Dedifferentiated amniotic fluid mesenchymal stem cell (primary cell): ENCODE measurements at regions not wholly inside any gene's neighbourhood (a gene's known extent, or its start where the extent isn't known, plus 50 kb on each side); places are given as distances from the start of the nearest gene placed in this dataset.

Experiments used
- DNase-seq: peaks from one replicate; pipeline ENCODE4 v3.0.0-alpha.2; 2016; ENCODE audit errors: extremely low spot score

- no peak for DNase-seq
Measured at GRCh38 chr3:110528305-110529121, 543.1 kb upstream of the NECTIN3 start.

- DNase-seq: no peak
Measured at GRCh38 chr3:110530902-110531301, 540.7 kb upstream of the NECTIN3 start.

GRCh38 chr3:110533089-110533488 lies 538.5 kb upstream of the NECTIN3 start:
- DNase-seq: no peak

- no peak for DNase-seq
Measured at GRCh38 chr3:110542552-110543150, 529.0 kb upstream of the NECTIN3 start.

- DNase-seq: no peak
Measured at GRCh38 chr3:110544730-110545129, 526.9 kb upstream of the NECTIN3 start.

GRCh38 chr3:110550511-110550910 lies 521.1 kb upstream of the NECTIN3 start:
- DNase-seq: no peak

- DNase-seq: no peak
Measured at GRCh38 chr3:110562621-110563020, 509.0 kb upstream of the NECTIN3 start.

GRCh38 chr3:110564674-110565073 lies 506.9 kb upstream of the NECTIN3 start:
- no peak for DNase-seq

- DNase-seq: no peak
Measured at GRCh38 chr3:110567029-110567428, 504.6 kb upstream of the NECTIN3 start.

- peak; percentile 66 for DNase-seq
Measured at GRCh38 chr3:110568246-110568645, 503.4 kb upstream of the NECTIN3 start.

GRCh38 chr3:110569073-110569472 lies 502.5 kb upstream of the NECTIN3 start:
- no peak for DNase-seq

- DNase-seq: no peak
Measured at GRCh38 chr3:110575702-110576101, 495.9 kb upstream of the NECTIN3 start.

- peak; percentile 82 for DNase-seq
Measured at GRCh38 chr3:110576960-110577359, 494.7 kb upstream of the NECTIN3 start.

- DNase-seq: no peak
Measured at GRCh38 chr3:110577854-110578253, 493.8 kb upstream of the NECTIN3 start.

- peak; percentile 42 for DNase-seq
Measured at GRCh38 chr3:110579840-110580550, 491.6 kb upstream of the NECTIN3 start.

GRCh38 chr3:110583373-110583935 lies 488.2 kb upstream of the NECTIN3 start:
- no peak for DNase-seq

- DNase-seq: no peak
Measured at GRCh38 chr3:110588906-110589305, 482.7 kb upstream of the NECTIN3 start.

GRCh38 chr3:110589341-110589740 lies 482.3 kb upstream of the NECTIN3 start:
- DNase-seq: no peak

- DNase-seq: no peak
Measured at GRCh38 chr3:110593749-110594148, 477.9 kb upstream of the NECTIN3 start.

GRCh38 chr3:110598847-110599490 lies 472.6 kb upstream of the NECTIN3 start:
- peak; percentile 44 for DNase-seq

GRCh38 chr3:110608566-110608965 lies 463.1 kb upstream of the NECTIN3 start:
- DNase-seq: no peak

GRCh38 chr3:110612045-110612444 lies 459.6 kb upstream of the NECTIN3 start:
- DNase-seq: no peak
